ENCODE measurements at regions not wholly inside any gene's neighbourhood (a gene's known extent, or its start where the extent isn't known, plus 50 kb on each side); places are given as distances from the start of the nearest gene placed in this dataset.

GRCh38 chr16:20167323-20167722, 93.6 kb upstream of the GPR139 start:
- DNase-seq (ENCODE audit: low spot score), result no peak

GRCh38 chr16:20166531-20167235, 93.0 kb upstream of the GPR139 start:
- no peak for DNase-seq (ENCODE audit: low spot score)

- DNase-seq (ENCODE audit: low spot score), result no peak
These were observed 79.8 kb upstream of the GPR139 start for GRCh38 chr16:20153444-20153843.

GRCh38 chr16:20147091-20147490, 73.4 kb upstream of the GPR139 start:
- DNase-seq (ENCODE audit: low spot score), result no peak

GRCh38 chr16:20141956-20142355, 68.3 kb upstream of the GPR139 start:
- DNase-seq (ENCODE audit: low spot score), result no peak

GRCh38 chr16:20137909-20138308, 64.2 kb upstream of the GPR139 start:
- no peak for DNase-seq (ENCODE audit: low spot score)

- DNase-seq (ENCODE audit: low spot score), result no peak
These were observed 63.5 kb upstream of the GPR139 start for GRCh38 chr16:20137194-20137593.

- DNase-seq (ENCODE audit: low spot score), result no peak
These were observed 62.8 kb upstream of the GPR139 start for GRCh38 chr16:20136446-20136968.

- no peak for DNase-seq (ENCODE audit: low spot score)
These were observed 55.7 kb upstream of the GPR139 start for GRCh38 chr16:20129375-20129774.
